K562 (cell line): ENCODE measurements at regions not wholly inside any gene's neighbourhood (a gene's known extent, or its start where the extent isn't known, plus 50 kb on each side); places are given as distances from the start of the nearest gene placed in this dataset.

Experiments used
- ATAC-seq: fragments of 200-7000 bp; cut with Tn5 transposase; 3 replicates; pipeline ENCODE4 v1.9.1; 2020; ENCODE audit warnings: moderate library complexity
- BruUV-seq: library from RNA; stranded (reverse); fragments of 400-500 nt; replicated peaks from 2 replicates; lab custom pipeline; 2021; lab: Mats Ljungman, UMichigan
- CTCF ChIA-PET: fragments of 300-600 bp; formaldehyde crosslinking; extraction: SDS; loops from one replicate; lab custom pipeline; 2021; ENCODE audit warnings: low intra/inter-chr PET ratio; lab: Yijun Ruan, JAX
- POLR2A ChIA-PET: fragments of 300-600, 350-650 bp; sonication (Branson Sonifier 250); formaldehyde crosslinking; extraction: SDS; loops from one replicate; lab custom pipeline; 2021; ENCODE audit warnings: antibody characterized with exemption, inconsistent platforms; lab: Yijun Ruan, JAX
- DNase-seq, 4 experiments: peaks; one replicate each; pipeline versions ENCODE4 v3.0.0 to v3.0.0-alpha.2; 2011 to 2018; ENCODE audit warnings: low spot score in 3 of 4, mixed read lengths in 3 of 4; ENCODE audit errors: extremely low read depth in 1 of 4
- FAIRE-seq: peaks from 2 replicates; lab custom pipeline; 2011; peaks lifted over from hg19 to GRCh38; lab: Jason Lieb, UNC
- H2AFZ ChIP-seq: 2 replicates; pipeline ENCODE4 v1.6.0; 2011; ENCODE audit warnings: low read depth, low read length, control low read depth, inconsistent platforms
- H3K27ac ChIP-seq: fragments of 200-600 bp; 3 replicates; pipeline ENCODE4 v1.8.0; 2011; ENCODE audit warnings: low read depth, mild to moderate bottlenecking, control low read depth, inconsistent platforms, low read length, moderate library complexity, mixed read lengths; ENCODE audit errors: extremely low read depth
- H3K27me3 ChIP-seq, 2 experiments: fragments of 300-600 bp in 1 of 2; 2 replicates in 1 of 2; 3 replicates in 1 of 2; pipeline versions ENCODE4 v1.6.0 to v1.8.0; 2011; ENCODE audit warnings: inconsistent platforms in 2 of 2, low read length in 2 of 2, mild to moderate bottlenecking in 1 of 2, mixed read lengths in 1 of 2, moderate library complexity in 1 of 2; ENCODE audit not compliant: control insufficient read depth in 2 of 2, insufficient read depth in 2 of 2
- H3K36me3 ChIP-seq: fragments of 300-600 bp; 3 replicates; pipeline ENCODE4 v1.8.0; 2011; ENCODE audit warnings: mild to moderate bottlenecking, low read length, inconsistent platforms; ENCODE audit not compliant: control insufficient read depth, insufficient read depth
- H3K4me1 ChIP-seq, 2 experiments: fragments of 200-600 bp in 1 of 2; replicated peaks in 1 of 2; 2 replicates in 1 of 2; 3 replicates in 1 of 2; pipeline versions ENCODE4 v1.5.1 to v1.8.0; 2011; ENCODE audit warnings: inconsistent platforms in 2 of 2, low read length in 2 of 2, mild to moderate bottlenecking in 1 of 2, mixed read lengths in 1 of 2, moderate library complexity in 1 of 2; ENCODE audit not compliant: control insufficient read depth in 2 of 2, insufficient read depth in 2 of 2
- H3K4me2 ChIP-seq: 2 replicates; pipeline ENCODE4 v1.6.1; 2011; ENCODE audit warnings: low read length, control low read depth, inconsistent platforms, mixed read lengths; ENCODE audit not compliant: insufficient read depth
- H3K4me3 ChIP-seq: fragments of 200-600 bp; sonication (generic), shearing (Covaris generic); 2 replicates; pipeline ENCODE4 v1.5.1; 2016; ENCODE audit warnings: control low read depth, inconsistent platforms
- H3K79me2 ChIP-seq: fragments of 200-600 bp; 3 replicates; pipeline ENCODE4 v1.8.0; 2011; ENCODE audit warnings: low read length, inconsistent platforms; ENCODE audit not compliant: control insufficient read depth, insufficient read depth
- H3K9ac ChIP-seq, 2 experiments: 2 replicates each; pipeline versions ENCODE4 v1.6.0 to v1.6.1; 2011; ENCODE audit warnings: low read depth in 2 of 2, low read length in 2 of 2, control low read depth in 1 of 2, inconsistent platforms in 1 of 2, mild to moderate bottlenecking in 1 of 2, mixed read lengths in 1 of 2; ENCODE audit not compliant: insufficient read depth in 1 of 2
- H3K9me1 ChIP-seq: one replicate; pipeline ENCODE4 v1.6.0; 2011; ENCODE audit warnings: inconsistent platforms, mild to moderate bottlenecking, low read length, moderate library complexity; ENCODE audit not compliant: control insufficient read depth, insufficient read depth
- H3K9me3 ChIP-seq: replicated peaks from 2 replicates; pipeline ENCODE4 v1.5.1; 2011; ENCODE audit warnings: low read depth, low read length, inconsistent platforms; ENCODE audit not compliant: control insufficient read depth, insufficient read depth
- H4K20me1 ChIP-seq: replicated peaks from 2 replicates; pipeline ENCODE4 v1.6.1; 2011; ENCODE audit warnings: low read length, inconsistent platforms, mixed read lengths; ENCODE audit not compliant: control insufficient read depth, insufficient read depth
- ATF3 ChIP-seq, 2 experiments: fragments of 450-650 bp in 1 of 2; sonication (generic) in 1 of 2; formaldehyde crosslinking in 1 of 2; IDR thresholded peaks in 1 of 2; conservative IDR thresholded peaks in 1 of 2; 2 replicates each; pipeline versions ENCODE4 v1.6.1 to v1.8.1; 2016 to 2023; ENCODE audit warnings: mild to moderate bottlenecking in 2 of 2, moderate library complexity in 2 of 2, inconsistent platforms in 1 of 2, missing genetic modification reagents in 1 of 2
- E4F1 ChIP-seq: fragments of 250-450 bp; sonication (Bioruptor Pico); IDR thresholded peaks from 2 replicates; pipeline ENCODE4 v1.5.0; 2021; ENCODE audit warnings: mild to moderate bottlenecking, borderline replicate concordance
- FOSL1 ChIP-seq: fragments of 200-800 bp; sonication (Bioruptor generic); conservative IDR thresholded peaks from 2 replicates; pipeline ENCODE4 v1.6.1; 2016; ENCODE audit warnings: missing genetic modification characterization, missing compliant biosample characterization
- FOXA1 ChIP-seq: fragments of 450-650 bp; IDR thresholded peaks from 2 replicates; pipeline ENCODE4 v1.6.1; 2016; ENCODE audit warnings: mild to moderate bottlenecking, borderline replicate concordance
- HMBOX1 ChIP-seq: sonication (generic); IDR thresholded peaks from 2 replicates; pipeline ENCODE4 v1.6.1; 2016
- JUNB ChIP-seq: fragments of 450-650 bp; formaldehyde crosslinking; conservative IDR thresholded peaks from 2 replicates; pipeline ENCODE4 v1.4.0; 2020; ENCODE audit warnings: mild to moderate bottlenecking
- KLF16 ChIP-seq: IDR thresholded peaks from 2 replicates; pipeline ENCODE4 v1.6.1; 2016; ENCODE audit warnings: antibody characterized with exemption
- NELFE ChIP-seq: IDR thresholded peaks from 2 replicates; pipeline ENCODE4 v1.6.1; 2011; ENCODE audit warnings: mild to moderate bottlenecking; ENCODE audit not compliant: insufficient read depth, insufficient read length
- PBX2 ChIP-seq, 2 experiments: IDR thresholded peaks in 1 of 2; conservative IDR thresholded peaks in 1 of 2; 2 replicates each; pipeline ENCODE4 v1.6.1; 2016; ENCODE audit warnings: low read depth in 2 of 2, mild to moderate bottlenecking in 1 of 2, missing compliant biosample characterization in 1 of 2, missing genetic modification characterization in 1 of 2, moderate library complexity in 1 of 2
- RNF2 ChIP-seq: sonication (generic); IDR thresholded peaks from 2 replicates; pipeline ENCODE4 v1.6.1; 2016
- SOX6 ChIP-seq: fragments of 450-650 bp; IDR thresholded peaks from 2 replicates; pipeline ENCODE4 v1.6.1; 2014; ENCODE audit warnings: mild to moderate bottlenecking
- SP2 ChIP-seq: IDR thresholded peaks from 2 replicates; pipeline ENCODE4 v1.6.1; 2011; ENCODE audit warnings: mild to moderate bottlenecking, low read depth, low read length, moderate library complexity; ENCODE audit not compliant: poor library complexity, severe bottlenecking; ENCODE audit errors: extremely low read depth
- TAF15 ChIP-seq: fragments of 200-400 bp; formaldehyde crosslinking; IDR thresholded peaks from 2 replicates; pipeline ENCODE4 v1.6.1; 2017; ENCODE audit warnings: mild to moderate bottlenecking, low read depth, low read length, moderate library complexity
- ZNF586 ChIP-seq: fragments of 450-650 bp; formaldehyde crosslinking; conservative IDR thresholded peaks from 2 replicates; pipeline ENCODE4 v1.4.0; 2020; ENCODE audit warnings: mild to moderate bottlenecking, moderate library complexity
- WGBS: fragments of 100-300 bp; shearing (Covaris generic); methylation state at CpG from one replicate; pipeline ENCODE4 v1.1.6; 2016; ENCODE audit warnings: low coverage, mixed read lengths; ENCODE audit not compliant: insufficient coverage; ENCODE audit errors: missing lambda C conversion rate; 5-methylcytosine and 5-hydroxymethylcytosine counted together
- in situ Hi-C: fragments of 300-500 bp; cut with MboI; formaldehyde crosslinking; loops from 4 replicates; pipeline ENCODE4 v1.15.0; 2018; ENCODE audit warnings: inconsistent platforms, mixed read lengths
- intact Hi-C: fragments of 100-400 bp; cut with micrococcal nuclease; formaldehyde crosslinking; loops from 2 replicates; pipeline ENCODE4 v1.14.2; 2022

GRCh38 chr4:55183926-55184599 is 58.7 kb upstream of the KDR start:
- Histone ChIP-seq H4K20me1 (no peaks in the 10 kb centered on the region), H3K36me3 (no peaks in the 10 kb centered on the region), H3K9me3 (no peaks in the 10 kb centered on the region), H3K4me3 (no peak overlapping the region), H3K9me1 (no peaks in the 10 kb centered on the region), H3K79me2 (no peaks in the 10 kb centered on the region), H3K27ac (no peak overlapping the region), H3K9ac (no peak overlapping the region), H2AFZ (no peak overlapping the region), H3K27me3 (no peaks in the 10 kb centered on the region; a peak in 1 of 5 replicates), H3K4me2 (no peak overlapping the region), H3K4me1 (no peaks in the 10 kb centered on the region)
- no peak for FAIRE-seq
- ATAC-seq: no peak
- POLR2A ChIA-PET: interaction anchor here (0.6 kb wide), 1 partner anchor 42 kb away, joined by 3 read pairs; no protein-coding TSS in a partner anchor
- CTCF ChIA-PET: interaction anchor here (1.1 to 1.7 kb wide), 3 partner anchors 135 to 213 kb away, joined by 4 to 10 read pairs (median 4); no protein-coding TSS in a partner anchor
- BruUV-seq: no TSS peak
- DNase-seq: no peak
- intact Hi-C loops: loop anchor here (1.0 to 10.0 kb wide), 3 partner anchors 137 to 552 kb away; partner anchors contain the start of gene CLOCK
- 3% methylated on average over 8 of the region's 8 CpGs for WGBS
- in situ Hi-C loops: loop anchor here (5.0 to 10.0 kb wide), 2 partner anchors 133 to 551 kb away; no protein-coding TSS in a partner anchor
- TF ChIP-seq SP2 (no peak), FOSL1 (peak; percentile 96), KLF16 (no peak), TAF15 (no peak), PBX2 (CRISPR knock-in tag; IDR thresholded peaks at IDR 0.05; ENCODE audit: low read depth) (no peak), PBX2 (tag; conservative IDR thresholded peaks at IDR 0.05; ENCODE audit: low read depth) (no peak), FOXA1 (no peak), ZNF586 (CRISPR knock-in tag) (no peak), RNF2 (no peak), HMBOX1 (peak; percentile 47; the same call in 1 of the 2 replicates), E4F1 (CRISPR knock-in tag) (no peak), ATF3 (IDR thresholded peaks at IDR 0.05) (0 out of 2 replicates have a peak, but pooled peaks have one; percentile 36), ATF3 (CRISPR knock-in tag; conservative IDR thresholded peaks at IDR 0.05) (no peak), JUNB (CRISPR knock-in tag) (0 out of 2 replicates have a peak, but pooled peaks have one; percentile 24), SOX6 (no peak), NELFE (no peak)
